IPS-15b (cell line): ENCODE measurements at regions not wholly inside any gene's neighbourhood (a gene's known extent, or its start where the extent isn't known, plus 50 kb on each side); places are given as distances from the start of the nearest gene placed in this dataset.

Experiments
- H3K27me3 ChIP-seq: one replicate; pipeline ENCODE4 v1.6.1; 2013; ENCODE audit warnings: low read length; ENCODE audit not compliant: control insufficient read depth, insufficient read depth
- H3K36me3 ChIP-seq: one replicate; pipeline ENCODE4 v1.6.1; 2013; ENCODE audit warnings: low read length; ENCODE audit not compliant: control insufficient read depth, insufficient read depth
- H3K4me1 ChIP-seq: one replicate; pipeline ENCODE4 v1.6.1; 2013; ENCODE audit warnings: mild to moderate bottlenecking, low read length; ENCODE audit not compliant: control insufficient read depth, insufficient read depth
- H3K4me3 ChIP-seq: one replicate; pipeline ENCODE4 v1.5.1; 2013; ENCODE audit warnings: low read depth, low read length
- H3K9ac ChIP-seq: one replicate; pipeline ENCODE4 v1.6.1; 2013; ENCODE audit warnings: low read depth, mild to moderate bottlenecking, low read length
- H3K9me3 ChIP-seq: one replicate; pipeline ENCODE4 v1.6.1; 2013; ENCODE audit warnings: mild to moderate bottlenecking, low read length; ENCODE audit not compliant: control insufficient read depth, insufficient read depth

GRCh38 chr12:75781532-75782046 is 250.0 kb downstream of the PHLDA1 start:
- Histone ChIP-seq H3K4me3 (no peak overlapping the region), H3K9ac (no peak overlapping the region), H3K36me3 (no peaks in the 10 kb centered on the region), H3K27me3 (no peaks in the 10 kb centered on the region), H3K9me3 (no peaks in the 10 kb centered on the region), H3K4me1 (no peaks in the 10 kb centered on the region)

GRCh38 chr12:75779891-75780496 is 251.6 kb downstream of the PHLDA1 start:
- H3K9ac ChIP-seq: no peak overlapping the region
- no peaks in the 10 kb centered on the region for H3K9me3 ChIP-seq
- no peaks in the 10 kb centered on the region for H3K36me3 ChIP-seq
- H3K4me3 ChIP-seq: no peak overlapping the region
- H3K4me1 ChIP-seq: no peaks in the 10 kb centered on the region
- H3K27me3 ChIP-seq: no peaks in the 10 kb centered on the region

GRCh38 chr12:75774261-75775052 is 257.1 kb downstream of the PHLDA1 start:
- Histone ChIP-seq H3K4me3 (no peak overlapping the region), H3K9me3 (no peaks in the 10 kb centered on the region), H3K27me3 (no peaks in the 10 kb centered on the region), H3K4me1 (peaks cover 2% of the 10 kb centered on the region), H3K36me3 (no peaks in the 10 kb centered on the region), H3K9ac (no peak overlapping the region)

GRCh38 chr12:75773377-75773776 is 258.2 kb downstream of the PHLDA1 start:
- Histone ChIP-seq H3K36me3 (no peaks in the 10 kb centered on the region), H3K4me1 (peaks cover 2% of the 10 kb centered on the region), H3K9me3 (no peaks in the 10 kb centered on the region), H3K9ac (no peak overlapping the region), H3K27me3 (no peaks in the 10 kb centered on the region), H3K4me3 (no peak overlapping the region)

- Histone ChIP-seq H3K4me1 (peaks cover 8% of the 10 kb centered on the region), H3K9ac (no peak overlapping the region), H3K4me3 (no peak overlapping the region), H3K36me3 (no peaks in the 10 kb centered on the region), H3K9me3 (no peaks in the 10 kb centered on the region), H3K27me3 (no peaks in the 10 kb centered on the region)
Measured at GRCh38 chr12:75771023-75771422, 259.6 kb upstream of the KRR1 start.

GRCh38 chr12:75767957-75768356 is 256.5 kb upstream of the KRR1 start:
- Histone ChIP-seq H3K9me3 (no peaks in the 10 kb centered on the region), H3K9ac (no peak overlapping the region), H3K4me3 (no peak overlapping the region), H3K4me1 (peaks cover 8% of the 10 kb centered on the region), H3K27me3 (no peaks in the 10 kb centered on the region), H3K36me3 (no peaks in the 10 kb centered on the region)

- no peaks in the 10 kb centered on the region for H3K27me3 ChIP-seq
- no peak overlapping the region for H3K9ac ChIP-seq
- H3K36me3 ChIP-seq: no peaks in the 10 kb centered on the region
- H3K4me1 ChIP-seq: peaks cover 8% of the 10 kb centered on the region
- no peaks in the 10 kb centered on the region for H3K9me3 ChIP-seq
- H3K4me3 ChIP-seq: no peak overlapping the region
Measured at GRCh38 chr12:75766263-75767160, 255.1 kb upstream of the KRR1 start.

GRCh38 chr12:75765170-75766059 is 254.0 kb upstream of the KRR1 start:
- no peaks in the 10 kb centered on the region for H3K36me3 ChIP-seq
- H3K9me3 ChIP-seq: no peaks in the 10 kb centered on the region
- no peaks in the 10 kb centered on the region for H3K27me3 ChIP-seq
- peaks cover 8% of the 10 kb centered on the region for H3K4me1 ChIP-seq
- H3K9ac ChIP-seq: no peak overlapping the region
- no peak overlapping the region for H3K4me3 ChIP-seq

- H3K4me3 ChIP-seq: no peak overlapping the region
- H3K36me3 ChIP-seq: no peaks in the 10 kb centered on the region
- H3K9ac ChIP-seq: no peak overlapping the region
- no peaks in the 10 kb centered on the region for H3K27me3 ChIP-seq
- no peaks in the 10 kb centered on the region for H3K9me3 ChIP-seq
- H3K4me1 ChIP-seq: peaks cover 11% of the 10 kb centered on the region
Measured at GRCh38 chr12:75764091-75764841, 252.9 kb upstream of the KRR1 start.

GRCh38 chr12:75760573-75761294 is 249.3 kb upstream of the KRR1 start:
- H3K4me1 ChIP-seq: peaks cover 3% of the 10 kb centered on the region
- no peak overlapping the region for H3K9ac ChIP-seq
- no peak overlapping the region for H3K4me3 ChIP-seq
- H3K9me3 ChIP-seq: no peaks in the 10 kb centered on the region
- H3K27me3 ChIP-seq: no peaks in the 10 kb centered on the region
- H3K36me3 ChIP-seq: no peaks in the 10 kb centered on the region
